ENCODE measurements at regions not wholly inside any gene's neighbourhood (a gene's known extent, or its start where the extent isn't known, plus 50 kb on each side); places are given as distances from the start of the nearest gene placed in this dataset.
"Not testable (repeated sequence)": the region's sequence is repeated elsewhere in the genome, so short reads cannot be mapped to it uniquely, and the experiment has no call there.

DNA sequence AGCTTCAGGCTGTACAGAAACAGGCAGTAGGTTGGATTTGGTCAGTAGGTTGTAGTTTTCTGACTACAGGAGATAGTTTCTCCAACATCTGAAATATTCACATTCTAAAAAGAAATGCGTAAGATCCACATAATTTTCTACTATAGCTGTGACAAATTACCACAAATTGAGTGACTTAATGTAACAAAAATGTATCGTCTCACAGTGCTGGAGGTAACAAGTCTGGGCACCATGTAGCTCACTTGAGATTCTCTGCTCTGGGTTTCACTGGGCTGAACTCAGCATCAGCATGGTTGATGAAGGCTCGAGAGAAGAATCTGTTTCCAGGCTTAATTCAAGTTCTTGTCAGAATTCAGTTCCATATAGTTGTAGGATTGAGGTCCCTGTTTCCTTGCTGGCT, 350.9 kb upstream of the CCDC179 start:
- no peaks in the 10 kb centered on the region for H3K36me3 ChIP-seq (ENCODE audit: control insufficient read depth, insufficient read depth, low read length)
- DNase-seq: no peak
- TF ChIP-seq, protein P1, sequence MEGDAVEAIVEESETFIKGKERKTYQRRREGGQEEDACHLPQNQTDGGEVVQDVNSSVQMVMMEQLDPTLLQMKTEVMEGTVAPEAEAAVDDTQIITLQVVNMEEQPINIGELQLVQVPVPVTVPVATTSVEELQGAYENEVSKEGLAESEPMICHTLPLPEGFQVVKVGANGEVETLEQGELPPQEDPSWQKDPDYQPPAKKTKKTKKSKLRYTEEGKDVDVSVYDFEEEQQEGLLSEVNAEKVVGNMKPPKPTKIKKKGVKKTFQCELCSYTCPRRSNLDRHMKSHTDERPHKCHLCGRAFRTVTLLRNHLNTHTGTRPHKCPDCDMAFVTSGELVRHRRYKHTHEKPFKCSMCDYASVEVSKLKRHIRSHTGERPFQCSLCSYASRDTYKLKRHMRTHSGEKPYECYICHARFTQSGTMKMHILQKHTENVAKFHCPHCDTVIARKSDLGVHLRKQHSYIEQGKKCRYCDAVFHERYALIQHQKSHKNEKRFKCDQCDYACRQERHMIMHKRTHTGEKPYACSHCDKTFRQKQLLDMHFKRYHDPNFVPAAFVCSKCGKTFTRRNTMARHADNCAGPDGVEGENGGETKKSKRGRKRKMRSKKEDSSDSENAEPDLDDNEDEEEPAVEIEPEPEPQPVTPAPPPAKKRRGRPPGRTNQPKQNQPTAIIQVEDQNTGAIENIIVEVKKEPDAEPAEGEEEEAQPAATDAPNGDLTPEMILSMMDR (IDR thresholded peaks at IDR 0.05; ENCODE audit: insufficient read depth in 1 of 2, low read depth in 1 of 2, low read length in 1 of 2, severe bottlenecking in 1 of 2, unreplicated experiment in 1 of 2): no peak
- H3K4me1 Mint-ChIP-seq (ENCODE audit: low read depth, unreplicated experiment): no peaks in the 10 kb centered on the region
- H3K4me3 Mint-ChIP-seq (ENCODE audit: unreplicated experiment): no peak overlapping the region
- no peak overlapping the region for H3K4me3 ChIP-seq (ENCODE audit: low read depth, low read length)
- no peaks in the 10 kb centered on the region for H3K9me3 ChIP-seq
- intact Hi-C loops (cut with micrococcal nuclease; ENCODE audit: unreplicated experiment): no loop called here
- CTCF ChIA-PET: no interaction called here
- BruUV-seq (replicated peaks): no TSS peak
- H3K27me3 ChIP-seq (replicated peaks; ENCODE audit: control insufficient read depth, insufficient read depth, low read length): no peaks in the 10 kb centered on the region
- H3K4me1 ChIP-seq: no peaks in the 10 kb centered on the region
- no peaks in the 10 kb centered on the region for H3K36me3 Mint-ChIP-seq (ENCODE audit: insufficient read depth, unreplicated experiment)
- POLR2A ChIA-PET: no interaction called here
- no peaks in the 10 kb centered on the region for H3K27me3 Mint-ChIP-seq (ENCODE audit: insufficient read depth, unreplicated experiment)
- no peaks in the 10 kb centered on the region for H3K9me3 Mint-ChIP-seq (ENCODE audit: unreplicated experiment)
- no peak overlapping the region for H3K27ac Mint-ChIP-seq (ENCODE audit: unreplicated experiment)

- intact Hi-C loops (cut with micrococcal nuclease; ENCODE audit: unreplicated experiment): no loop called here
Observed at GRCh38 chr11:23212807-23213206, 352.5 kb upstream of the CCDC179 start.

GRCh38 chr11:23217072-23217471, 356.8 kb upstream of the CCDC179 start:
- intact Hi-C loops (cut with micrococcal nuclease; ENCODE audit: unreplicated experiment): no loop called here
- Mint-ChIP-seq H3K9me3 (ENCODE audit: unreplicated experiment) (no peaks in the 10 kb centered on the region), H3K27ac (ENCODE audit: unreplicated experiment) (no peak overlapping the region), H3K4me1 (ENCODE audit: low read depth, unreplicated experiment) (no peaks in the 10 kb centered on the region), H3K27me3 (ENCODE audit: insufficient read depth, unreplicated experiment) (no peaks in the 10 kb centered on the region), H3K4me3 (ENCODE audit: unreplicated experiment) (no peak overlapping the region), H3K36me3 (ENCODE audit: insufficient read depth, unreplicated experiment) (no peaks in the 10 kb centered on the region)
- TF ChIP-seq, protein P1 (IDR thresholded peaks at IDR 0.05; ENCODE audit: insufficient read depth in 1 of 2, low read depth in 1 of 2, low read length in 1 of 2, severe bottlenecking in 1 of 2, unreplicated experiment in 1 of 2): no peak
- Histone ChIP-seq H3K9me3 (no peaks in the 10 kb centered on the region), H3K36me3 (ENCODE audit: control insufficient read depth, insufficient read depth, low read length) (no peaks in the 10 kb centered on the region), H3K4me3 (ENCODE audit: low read depth, low read length) (no peak overlapping the region), H3K4me1 (no peaks in the 10 kb centered on the region), H3K27me3 (replicated peaks; ENCODE audit: control insufficient read depth, insufficient read depth, low read length) (no peaks in the 10 kb centered on the region)
- CTCF ChIA-PET: no interaction called here
- DNase-seq: no peak
- POLR2A ChIA-PET: no interaction called here
- no TSS peak for BruUV-seq (replicated peaks)

More at GRCh38 chr11:23212807-23213206, 352.5 kb upstream of the CCDC179 start:
- Histone ChIP-seq H3K9me3 (no peaks in the 10 kb centered on the region), H3K4me3 (ENCODE audit: low read depth, low read length) (no peak overlapping the region), H3K27me3 (replicated peaks; ENCODE audit: control insufficient read depth, insufficient read depth, low read length) (no peaks in the 10 kb centered on the region), H3K36me3 (ENCODE audit: control insufficient read depth, insufficient read depth, low read length) (no peaks in the 10 kb centered on the region), H3K4me1 (no peaks in the 10 kb centered on the region)
- Mint-ChIP-seq H3K27me3 (ENCODE audit: insufficient read depth, unreplicated experiment) (no peaks in the 10 kb centered on the region), H3K4me1 (ENCODE audit: low read depth, unreplicated experiment) (no peaks in the 10 kb centered on the region), H3K4me3 (ENCODE audit: unreplicated experiment) (no peak overlapping the region), H3K27ac (ENCODE audit: unreplicated experiment) (no peak overlapping the region), H3K9me3 (ENCODE audit: unreplicated experiment) (no peaks in the 10 kb centered on the region), H3K36me3 (ENCODE audit: insufficient read depth, unreplicated experiment) (no peaks in the 10 kb centered on the region)
- no peak for DNase-seq
- POLR2A ChIA-PET: no interaction called here
- TF ChIP-seq, protein P1 (IDR thresholded peaks at IDR 0.05; ENCODE audit: insufficient read depth in 1 of 2, low read depth in 1 of 2, low read length in 1 of 2, severe bottlenecking in 1 of 2, unreplicated experiment in 1 of 2): no peak
- no TSS peak for BruUV-seq (replicated peaks)
- CTCF ChIA-PET: no interaction called here

- H3K36me3 Mint-ChIP-seq (ENCODE audit: insufficient read depth, unreplicated experiment); H3K27me3 Mint-ChIP-seq (ENCODE audit: insufficient read depth, unreplicated experiment); H3K9me3 Mint-ChIP-seq (ENCODE audit: unreplicated experiment); H3K4me3 Mint-ChIP-seq (ENCODE audit: unreplicated experiment); H3K4me1 ChIP-seq; H3K4me3 ChIP-seq (ENCODE audit: low read depth, low read length); H3K4me1 Mint-ChIP-seq (ENCODE audit: low read depth, unreplicated experiment); H3K9me3 ChIP-seq; H3K27me3 ChIP-seq (replicated peaks; ENCODE audit: control insufficient read depth, insufficient read depth, low read length); DNase-seq; POLR2A ChIA-PET; H3K27ac Mint-ChIP-seq (ENCODE audit: unreplicated experiment); CTCF ChIA-PET; BruUV-seq (replicated peaks); H3K36me3 ChIP-seq (ENCODE audit: control insufficient read depth, insufficient read depth, low read length): not testable (repeated sequence)
- intact Hi-C loops (cut with micrococcal nuclease; ENCODE audit: unreplicated experiment): loop anchor here (10.0 kb wide), 1 partner anchor 345 kb away; no protein-coding TSS in a partner anchor
Observed at GRCh38 chr11:23220086-23220485, 359.8 kb upstream of the CCDC179 start.
